ENCODE measurements at regions not wholly inside any gene's neighbourhood (a gene's known extent, or its start where the extent isn't known, plus 50 kb on each side); places are given as distances from the start of the nearest gene placed in this dataset.

- Histone ChIP-seq H3K4me3 (ENCODE audit: low read length in 2 of 2) (no peak overlapping the region), H3K27me3 (ENCODE audit: control insufficient read depth in 2 of 2, insufficient read depth in 1 of 2, low read length in 1 of 2) (no peaks in the 10 kb centered on the region), H3K4me1 (ENCODE audit: control insufficient read depth in 2 of 2, insufficient read depth in 2 of 2, low read length in 2 of 2) (no peaks in the 10 kb centered on the region), H3K36me3 (ENCODE audit: control insufficient read depth in 2 of 2, insufficient read depth in 2 of 2, low read length in 1 of 2) (no peaks in the 10 kb centered on the region), H3K9me3 (ENCODE audit: control insufficient read depth in 2 of 2, insufficient read depth in 1 of 2, low read length in 1 of 2) (no peaks in the 10 kb centered on the region), H3K27ac (ENCODE audit: low read depth in 1 of 2, low read length in 1 of 2) (no peak overlapping the region)
- WGBS, result 91% methylated on average over 7 of the region's 7 CpGs
- no peak for DNase-seq (ENCODE audit: low read depth in 6 of 9, low spot score in 9 of 9)
Measured at GRCh38 chr2:121098556-121098955, 186.4 kb downstream of the TFCP2L1 start.

DNA sequence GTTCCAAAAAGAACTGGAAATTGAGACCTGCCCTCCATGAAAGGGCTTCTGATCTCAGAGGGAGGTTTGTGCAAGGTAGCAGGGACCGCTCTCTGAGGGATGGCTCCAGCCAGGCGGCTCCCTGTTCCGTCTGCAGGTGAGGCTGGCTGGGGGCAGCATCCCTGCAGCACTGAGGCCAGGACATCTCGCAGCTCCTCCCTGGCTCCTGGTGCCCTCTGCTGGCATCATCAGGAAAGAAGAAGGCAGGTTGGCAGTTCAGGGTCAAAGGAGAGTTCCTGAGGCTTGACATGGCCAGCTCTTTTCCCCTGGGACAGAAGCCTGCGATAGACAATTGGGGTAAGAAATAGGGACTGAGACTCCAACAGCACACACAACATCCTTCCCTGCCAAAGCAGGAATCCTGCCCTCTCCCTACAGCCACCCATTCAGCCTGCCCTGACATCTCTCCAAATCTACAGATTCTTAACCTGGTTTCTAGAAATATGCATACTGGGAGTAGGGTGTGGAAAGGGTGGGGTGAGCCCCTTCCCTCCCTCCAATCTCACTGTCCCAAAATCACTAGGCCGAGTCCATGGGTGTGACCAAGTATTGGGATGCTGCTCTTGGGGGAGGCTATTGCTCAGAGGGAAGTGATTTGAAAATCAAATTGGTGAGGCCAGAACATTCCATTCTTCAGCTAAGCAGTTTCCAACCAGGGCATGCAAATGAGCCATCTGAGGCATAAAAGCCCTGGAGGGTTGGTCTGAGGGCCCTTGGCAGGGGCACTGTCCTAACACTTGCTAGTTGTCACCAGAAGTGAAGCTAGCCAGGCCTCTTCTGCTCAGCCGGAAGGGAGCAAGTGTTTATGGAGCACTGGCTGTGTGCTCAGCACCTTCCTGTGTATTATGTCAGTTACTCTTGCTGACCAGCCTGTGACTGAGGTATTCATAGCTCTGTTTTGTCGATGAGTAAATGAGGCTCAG, 185.4 kb downstream of the TFCP2L1 start:
- Histone ChIP-seq H3K27ac (ENCODE audit: low read depth in 1 of 2, low read length in 1 of 2) (no peak overlapping the region), H3K4me3 (ENCODE audit: low read length in 2 of 2) (no peak overlapping the region), H3K36me3 (ENCODE audit: control insufficient read depth in 2 of 2, insufficient read depth in 2 of 2, low read length in 1 of 2) (no peaks in the 10 kb centered on the region), H3K9me3 (ENCODE audit: control insufficient read depth in 2 of 2, insufficient read depth in 1 of 2, low read length in 1 of 2) (no peaks in the 10 kb centered on the region), H3K27me3 (ENCODE audit: control insufficient read depth in 2 of 2, insufficient read depth in 1 of 2, low read length in 1 of 2) (no peaks in the 10 kb centered on the region), H3K4me1 (ENCODE audit: control insufficient read depth in 2 of 2, insufficient read depth in 2 of 2, low read length in 2 of 2) (no peaks in the 10 kb centered on the region)
- DNase-seq (ENCODE audit: low read depth in 6 of 9, low spot score in 9 of 9), result no peak
- whole genome bisulfite sequencing, result 74% methylated on average over 8 of the region's 8 CpGs

DNA sequence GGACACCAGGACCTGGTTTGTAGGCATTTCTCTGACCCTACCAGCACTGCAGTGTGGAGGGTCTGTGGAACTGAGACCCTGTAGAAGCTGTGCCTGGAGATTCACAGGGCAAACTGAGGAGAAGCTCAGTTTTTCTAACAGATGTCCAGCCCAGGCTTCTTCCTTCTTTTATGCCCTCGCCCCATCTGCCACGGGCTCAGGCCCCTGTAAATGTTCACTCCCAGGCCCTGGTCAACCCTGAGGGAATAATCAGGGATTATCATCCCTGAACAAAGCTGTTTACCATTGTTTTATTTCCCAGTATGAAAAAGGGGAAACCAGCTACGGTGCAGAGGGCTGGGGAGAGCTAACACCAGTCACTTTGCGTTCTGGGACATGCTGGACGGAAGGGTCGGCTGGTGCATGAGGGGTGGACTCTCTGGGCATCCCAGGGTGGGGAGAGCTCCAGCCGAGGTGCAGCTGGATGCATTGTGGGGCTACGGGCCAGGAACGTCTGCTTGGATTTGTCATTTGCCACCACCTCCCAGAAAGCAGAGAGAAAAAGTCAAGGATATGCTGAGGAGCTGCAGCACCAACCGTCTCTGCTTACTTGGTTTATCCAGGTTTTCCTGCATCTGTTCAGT, 183.8 kb downstream of the TFCP2L1 start:
- Histone ChIP-seq H3K4me1 (ENCODE audit: control insufficient read depth in 2 of 2, insufficient read depth in 2 of 2, low read length in 2 of 2) (no peaks in the 10 kb centered on the region), H3K27me3 (ENCODE audit: control insufficient read depth in 2 of 2, insufficient read depth in 1 of 2, low read length in 1 of 2) (no peaks in the 10 kb centered on the region), H3K27ac (ENCODE audit: low read depth in 1 of 2, low read length in 1 of 2) (no peak overlapping the region), H3K36me3 (ENCODE audit: control insufficient read depth in 2 of 2, insufficient read depth in 2 of 2, low read length in 1 of 2) (no peaks in the 10 kb centered on the region), H3K4me3 (ENCODE audit: low read length in 2 of 2) (no peak overlapping the region), H3K9me3 (ENCODE audit: control insufficient read depth in 2 of 2, insufficient read depth in 1 of 2, low read length in 1 of 2) (no peaks in the 10 kb centered on the region)
- 84% methylated on average over 10 of the region's 10 CpGs for WGBS
- DNase-seq (ENCODE audit: low read depth in 6 of 9, low spot score in 9 of 9), result no peak

GRCh38 chr2:121102941-121103340, 182.1 kb downstream of the TFCP2L1 start:
- Histone ChIP-seq H3K36me3 (ENCODE audit: control insufficient read depth in 2 of 2, insufficient read depth in 2 of 2, low read length in 1 of 2) (no peaks in the 10 kb centered on the region), H3K4me1 (ENCODE audit: control insufficient read depth in 2 of 2, insufficient read depth in 2 of 2, low read length in 2 of 2) (no peaks in the 10 kb centered on the region), H3K27ac (ENCODE audit: low read depth in 1 of 2, low read length in 1 of 2) (no peak overlapping the region), H3K4me3 (ENCODE audit: low read length in 2 of 2) (no peak overlapping the region), H3K27me3 (ENCODE audit: control insufficient read depth in 2 of 2, insufficient read depth in 1 of 2, low read length in 1 of 2) (no peaks in the 10 kb centered on the region), H3K9me3 (ENCODE audit: control insufficient read depth in 2 of 2, insufficient read depth in 1 of 2, low read length in 1 of 2) (no peaks in the 10 kb centered on the region)
- no peak for DNase-seq (ENCODE audit: low read depth in 6 of 9, low spot score in 9 of 9)
- 90% methylated on average over 2 of the region's 2 CpGs for WGBS

DNA sequence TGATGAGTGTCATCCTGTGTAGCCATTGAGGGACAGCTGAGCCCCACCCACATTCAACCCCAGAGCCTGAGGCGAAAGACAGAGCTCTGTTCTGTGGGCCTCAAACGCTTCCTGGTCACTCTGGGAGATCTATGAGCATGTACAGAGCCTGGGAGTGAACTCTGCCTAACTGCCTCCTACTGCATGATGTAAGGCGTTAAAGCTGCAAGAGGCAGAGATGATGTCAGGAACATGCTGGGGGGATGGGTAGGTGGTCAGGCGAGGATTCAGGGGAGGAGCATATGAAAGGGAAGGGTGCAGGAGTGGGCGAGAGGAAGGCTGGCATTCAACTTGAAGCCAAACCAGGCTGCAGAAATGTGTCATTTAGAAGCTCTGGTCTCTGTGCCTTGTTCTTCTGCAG, 181.0 kb downstream of the TFCP2L1 start:
- no peaks in the 10 kb centered on the region for H3K27me3 ChIP-seq (ENCODE audit: control insufficient read depth in 2 of 2, insufficient read depth in 1 of 2, low read length in 1 of 2)
- no peak overlapping the region for H3K27ac ChIP-seq (ENCODE audit: low read depth in 1 of 2, low read length in 1 of 2)
- no peaks in the 10 kb centered on the region for H3K36me3 ChIP-seq (ENCODE audit: control insufficient read depth in 2 of 2, insufficient read depth in 2 of 2, low read length in 1 of 2)
- no peak for DNase-seq (ENCODE audit: low read depth in 6 of 9, low spot score in 9 of 9)
- no peak overlapping the region for H3K4me3 ChIP-seq (ENCODE audit: low read length in 2 of 2)
- H3K4me1 ChIP-seq (ENCODE audit: control insufficient read depth in 2 of 2, insufficient read depth in 2 of 2, low read length in 2 of 2), result no peaks in the 10 kb centered on the region
- 80% methylated on average over 5 of the region's 5 CpGs for WGBS
- no peaks in the 10 kb centered on the region for H3K9me3 ChIP-seq (ENCODE audit: control insufficient read depth in 2 of 2, insufficient read depth in 1 of 2, low read length in 1 of 2)

DNA sequence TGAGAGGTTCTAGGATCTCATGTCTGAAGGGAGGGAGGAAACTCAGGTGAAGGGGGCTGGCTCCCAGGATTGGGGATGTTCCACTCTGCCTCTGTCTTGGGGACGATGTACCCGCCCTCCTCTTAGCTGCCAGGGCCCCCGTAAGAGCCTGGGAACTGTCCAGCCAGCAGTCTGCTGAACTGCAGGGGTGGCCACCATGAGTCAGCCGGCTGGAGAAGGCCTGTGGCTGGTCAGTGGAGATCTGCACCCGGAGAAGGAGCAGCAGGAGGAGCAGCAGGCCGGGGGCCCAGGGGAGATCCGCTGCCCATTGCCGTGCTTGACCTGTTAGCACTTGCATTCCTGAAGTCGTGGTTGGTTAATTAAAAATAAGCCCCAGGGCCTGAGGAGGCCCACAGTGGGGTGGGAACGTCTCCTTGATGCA, 180.3 kb downstream of the TFCP2L1 start:
- WGBS, result 77% methylated on average over 10 of the region's 10 CpGs
- Histone ChIP-seq H3K4me1 (ENCODE audit: control insufficient read depth in 2 of 2, insufficient read depth in 2 of 2, low read length in 2 of 2) (no peaks in the 10 kb centered on the region), H3K4me3 (ENCODE audit: low read length in 2 of 2) (no peak overlapping the region), H3K27me3 (ENCODE audit: control insufficient read depth in 2 of 2, insufficient read depth in 1 of 2, low read length in 1 of 2) (no peaks in the 10 kb centered on the region), H3K36me3 (ENCODE audit: control insufficient read depth in 2 of 2, insufficient read depth in 2 of 2, low read length in 1 of 2) (no peaks in the 10 kb centered on the region), H3K27ac (ENCODE audit: low read depth in 1 of 2, low read length in 1 of 2) (no peak overlapping the region), H3K9me3 (ENCODE audit: control insufficient read depth in 2 of 2, insufficient read depth in 1 of 2, low read length in 1 of 2) (no peaks in the 10 kb centered on the region)
- DNase-seq (ENCODE audit: low read depth in 6 of 9, low spot score in 9 of 9), result no peak

- H3K27me3 ChIP-seq (ENCODE audit: control insufficient read depth in 2 of 2, insufficient read depth in 1 of 2, low read length in 1 of 2), result no peaks in the 10 kb centered on the region
- H3K36me3 ChIP-seq (ENCODE audit: control insufficient read depth in 2 of 2, insufficient read depth in 2 of 2, low read length in 1 of 2), result no peaks in the 10 kb centered on the region
- H3K4me1 ChIP-seq (ENCODE audit: control insufficient read depth in 2 of 2, insufficient read depth in 2 of 2, low read length in 2 of 2), result no peaks in the 10 kb centered on the region
- DNase-seq (ENCODE audit: low read depth in 6 of 9, low spot score in 9 of 9), result no peak
- H3K4me3 ChIP-seq (ENCODE audit: low read length in 2 of 2), result no peak overlapping the region
- H3K27ac ChIP-seq (ENCODE audit: low read depth in 1 of 2, low read length in 1 of 2), result no peak overlapping the region
- H3K9me3 ChIP-seq (ENCODE audit: control insufficient read depth in 2 of 2, insufficient read depth in 1 of 2, low read length in 1 of 2), result no peaks in the 10 kb centered on the region
Measured at GRCh38 chr2:121110924-121111323, 174.1 kb downstream of the TFCP2L1 start.

DNA sequence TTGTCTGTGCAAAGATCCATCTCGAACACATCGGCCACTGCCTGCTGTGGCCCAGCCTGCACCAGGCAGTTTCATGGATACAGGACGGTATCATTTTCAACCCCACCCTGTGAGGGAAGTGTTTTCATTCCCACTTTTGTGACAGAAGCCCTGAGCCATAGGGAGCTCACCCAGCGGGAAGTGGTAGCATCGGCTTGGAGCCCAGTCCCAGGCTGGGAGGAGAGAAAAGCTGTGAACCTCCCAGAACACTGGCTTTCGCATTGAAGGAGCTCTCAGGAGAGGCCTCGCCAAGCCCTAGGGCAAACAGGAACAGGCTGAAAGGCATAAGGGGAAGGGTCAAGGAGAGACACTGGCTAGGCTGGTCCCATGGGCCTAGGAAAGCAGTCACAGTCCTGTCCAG, 166.1 kb downstream of the TFCP2L1 start:
- no peak for DNase-seq (ENCODE audit: low read depth in 6 of 9, low spot score in 9 of 9)
- H3K27me3 ChIP-seq (ENCODE audit: control insufficient read depth in 2 of 2, insufficient read depth in 1 of 2, low read length in 1 of 2), result no peaks in the 10 kb centered on the region
- H3K4me3 ChIP-seq (ENCODE audit: low read length in 2 of 2), result no peak overlapping the region
- no peaks in the 10 kb centered on the region for H3K36me3 ChIP-seq (ENCODE audit: control insufficient read depth in 2 of 2, insufficient read depth in 2 of 2, low read length in 1 of 2)
- WGBS, result 95% methylated on average over 7 of the region's 7 CpGs
- no peaks in the 10 kb centered on the region for H3K9me3 ChIP-seq (ENCODE audit: control insufficient read depth in 2 of 2, insufficient read depth in 1 of 2, low read length in 1 of 2)
- H3K4me1 ChIP-seq (ENCODE audit: control insufficient read depth in 2 of 2, insufficient read depth in 2 of 2, low read length in 2 of 2), result no peaks in the 10 kb centered on the region
- no peak overlapping the region for H3K27ac ChIP-seq (ENCODE audit: low read depth in 1 of 2, low read length in 1 of 2)

DNA sequence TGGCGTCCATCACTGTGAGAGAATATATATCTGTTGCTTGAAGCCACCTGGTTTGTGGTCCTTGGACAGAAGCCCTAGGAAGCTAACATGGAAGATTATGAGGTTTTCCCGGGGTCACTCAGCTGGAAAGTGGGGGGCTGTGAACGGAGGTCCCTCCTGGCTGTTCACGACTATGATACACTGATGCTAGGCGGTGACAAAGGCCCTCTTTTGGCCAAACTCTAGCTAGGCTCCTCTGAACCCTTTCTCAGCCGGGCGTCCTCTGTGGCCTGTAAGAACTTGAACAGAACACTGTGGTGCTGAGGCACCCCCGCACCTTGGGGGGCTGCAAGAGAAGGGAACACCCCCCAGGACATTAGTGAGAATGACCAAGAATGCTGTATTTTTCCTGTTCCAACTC, 164.6 kb downstream of the TFCP2L1 start:
- Histone ChIP-seq H3K4me1 (ENCODE audit: control insufficient read depth in 2 of 2, insufficient read depth in 2 of 2, low read length in 2 of 2) (no peaks in the 10 kb centered on the region), H3K27me3 (ENCODE audit: control insufficient read depth in 2 of 2, insufficient read depth in 1 of 2, low read length in 1 of 2) (no peaks in the 10 kb centered on the region), H3K36me3 (ENCODE audit: control insufficient read depth in 2 of 2, insufficient read depth in 2 of 2, low read length in 1 of 2) (no peaks in the 10 kb centered on the region), H3K9me3 (ENCODE audit: control insufficient read depth in 2 of 2, insufficient read depth in 1 of 2, low read length in 1 of 2) (no peaks in the 10 kb centered on the region), H3K4me3 (ENCODE audit: low read length in 2 of 2) (no peak overlapping the region), H3K27ac (ENCODE audit: low read depth in 1 of 2, low read length in 1 of 2) (no peak overlapping the region)
- no peak for DNase-seq (ENCODE audit: low read depth in 6 of 9, low spot score in 9 of 9)
- WGBS, result 97% methylated on average over 8 of the region's 8 CpGs

All from thymus (tissue), 11 donors.